HG02943 (cell line): ENCODE measurements at regions not wholly inside any gene's neighbourhood (a gene's known extent, or its start where the extent isn't known, plus 50 kb on each side); places are given as distances from the start of the nearest gene placed in this dataset.

Experiments used
- ATAC-seq: cut with Tn5 transposase; IDR thresholded peaks from one replicate; pipeline ENCODE4 v1.9.1; 2021; ENCODE audit warnings: mild to moderate bottlenecking, low read depth, moderate library complexity; ENCODE audit not compliant: unreplicated experiment

GRCh38 chr2:12318427-12319057, 398.2 kb upstream of the TRIB2 start:
- no peak for ATAC-seq

GRCh38 chr2:12320027-12320734, 396.6 kb upstream of the TRIB2 start:
- no peak for ATAC-seq

GRCh38 chr2:12320991-12321641, 395.6 kb upstream of the TRIB2 start:
- ATAC-seq = no peak

GRCh38 chr2:12321886-12322285, 394.9 kb upstream of the TRIB2 start:
- ATAC-seq = no peak

DNA sequence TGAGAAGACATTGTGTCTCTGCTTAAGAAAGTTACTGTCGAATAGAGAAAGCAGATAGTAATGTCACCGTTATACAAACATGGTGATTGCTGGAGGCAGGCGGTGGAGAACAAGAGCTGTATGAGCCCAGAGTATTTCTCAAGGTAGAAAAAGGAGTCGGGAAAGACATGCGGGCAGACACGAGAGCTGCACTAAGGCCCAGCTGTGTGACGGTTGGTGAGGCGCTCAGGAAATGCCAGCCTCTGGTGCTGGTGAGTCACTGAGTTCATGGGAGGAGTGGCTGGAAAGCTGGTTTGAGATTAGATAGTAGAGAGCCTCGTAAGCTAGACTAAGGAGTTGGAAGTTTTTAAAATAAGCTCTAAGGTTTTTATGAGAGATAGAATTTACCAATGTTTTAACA, 390.9 kb upstream of the TRIB2 start:
- no peak for ATAC-seq

DNA sequence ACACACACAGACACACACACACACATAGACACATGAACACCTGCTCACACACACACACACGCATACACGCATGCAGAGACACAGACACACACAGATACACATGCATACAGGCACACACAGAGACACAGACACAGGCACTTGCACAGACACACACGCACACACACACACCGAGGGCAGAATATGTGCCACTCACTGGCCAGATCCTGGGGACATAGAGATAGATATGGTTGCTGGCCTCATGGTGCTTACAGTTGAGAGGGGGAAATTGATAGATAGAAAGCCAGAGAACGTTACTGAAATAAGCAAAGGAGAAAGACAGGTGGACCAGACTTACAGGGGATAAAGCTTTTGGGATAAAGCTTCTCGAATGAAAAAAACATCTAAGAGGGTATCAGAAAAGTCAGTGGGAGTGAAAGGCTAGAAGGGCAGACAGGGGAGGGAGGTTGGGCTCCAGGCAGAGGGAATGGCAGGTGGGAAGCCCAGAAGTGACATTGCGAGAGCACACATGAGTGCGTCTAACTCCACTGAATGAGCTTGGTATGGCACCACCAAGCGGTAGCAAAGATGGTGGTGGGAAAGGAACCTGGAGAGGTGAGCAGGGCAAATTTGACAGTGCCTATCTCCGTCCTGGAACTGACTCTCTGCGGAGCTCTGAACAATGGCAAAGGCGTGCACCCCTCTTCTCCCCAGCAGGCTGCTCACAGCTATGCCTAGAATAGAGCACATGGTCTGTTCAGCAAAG, 390.1 kb upstream of the TRIB2 start:
- ATAC-seq = no peak

DNA sequence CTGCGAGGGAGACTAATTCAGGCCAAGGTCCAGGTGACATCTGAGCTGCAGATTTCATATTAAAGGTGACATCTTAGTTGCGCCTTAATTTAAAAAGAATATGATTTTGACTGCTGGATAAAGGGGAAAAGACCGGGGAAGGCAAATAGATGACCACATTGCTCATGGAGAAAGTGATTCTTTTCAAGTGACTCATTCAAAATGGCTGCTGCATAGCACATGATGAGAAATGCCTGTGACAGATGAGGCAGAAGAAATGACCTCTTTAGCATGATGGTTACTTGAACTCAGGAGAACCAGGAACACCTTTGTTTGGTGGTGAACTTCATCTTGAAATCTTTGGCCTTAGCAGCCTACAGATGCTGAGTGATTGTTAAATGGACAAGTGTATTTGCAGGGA, 385.8 kb upstream of the TRIB2 start:
- no peak for ATAC-seq

GRCh38 chr2:12331698-12332097, 385.0 kb upstream of the TRIB2 start:
- no peak for ATAC-seq

DNA sequence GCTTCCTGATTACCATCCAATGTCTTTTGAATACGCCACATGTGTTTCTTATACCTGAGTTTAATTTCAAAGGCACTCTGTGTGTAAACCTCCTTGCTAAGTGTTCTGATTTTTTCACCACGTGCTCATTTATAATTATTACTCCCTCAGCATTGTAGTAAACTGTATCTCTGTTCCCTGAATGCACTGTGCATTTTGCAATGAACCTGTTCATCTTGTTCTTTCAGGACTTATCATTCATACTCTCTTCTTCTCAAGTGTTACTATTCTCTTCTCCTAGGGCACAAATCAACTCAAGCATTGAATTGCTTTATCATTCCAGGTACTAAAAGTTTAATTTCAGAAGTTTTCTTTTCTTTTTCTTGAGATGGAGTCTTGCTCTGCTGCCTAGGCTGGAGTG, 383.4 kb upstream of the TRIB2 start:
- ATAC-seq = no peak

- no peak for ATAC-seq
These were observed 382.2 kb upstream of the TRIB2 start for GRCh38 chr2:12334412-12334966.

DNA sequence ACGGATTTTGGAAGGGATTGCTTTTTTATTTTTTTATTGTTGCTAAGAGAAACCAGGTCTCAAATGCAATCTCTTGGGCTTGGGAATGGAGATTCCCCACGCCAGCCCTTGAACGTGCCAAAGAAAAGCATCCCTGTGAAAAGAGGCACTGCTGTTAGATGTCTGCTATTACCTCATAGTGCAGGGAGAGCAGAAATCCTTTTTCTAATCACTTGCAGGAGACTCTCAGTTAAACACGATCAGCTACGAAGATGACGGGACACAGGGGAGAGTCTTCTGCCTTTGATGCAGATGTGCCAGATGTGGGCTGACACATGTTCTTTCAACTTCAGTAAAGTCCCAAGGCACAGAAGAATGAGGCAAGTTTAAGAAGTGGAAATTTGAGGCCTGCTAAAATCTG, 381.6 kb upstream of the TRIB2 start:
- ATAC-seq = no peak

GRCh38 chr2:12335995-12336394, 380.7 kb upstream of the TRIB2 start:
- no peak for ATAC-seq

DNA sequence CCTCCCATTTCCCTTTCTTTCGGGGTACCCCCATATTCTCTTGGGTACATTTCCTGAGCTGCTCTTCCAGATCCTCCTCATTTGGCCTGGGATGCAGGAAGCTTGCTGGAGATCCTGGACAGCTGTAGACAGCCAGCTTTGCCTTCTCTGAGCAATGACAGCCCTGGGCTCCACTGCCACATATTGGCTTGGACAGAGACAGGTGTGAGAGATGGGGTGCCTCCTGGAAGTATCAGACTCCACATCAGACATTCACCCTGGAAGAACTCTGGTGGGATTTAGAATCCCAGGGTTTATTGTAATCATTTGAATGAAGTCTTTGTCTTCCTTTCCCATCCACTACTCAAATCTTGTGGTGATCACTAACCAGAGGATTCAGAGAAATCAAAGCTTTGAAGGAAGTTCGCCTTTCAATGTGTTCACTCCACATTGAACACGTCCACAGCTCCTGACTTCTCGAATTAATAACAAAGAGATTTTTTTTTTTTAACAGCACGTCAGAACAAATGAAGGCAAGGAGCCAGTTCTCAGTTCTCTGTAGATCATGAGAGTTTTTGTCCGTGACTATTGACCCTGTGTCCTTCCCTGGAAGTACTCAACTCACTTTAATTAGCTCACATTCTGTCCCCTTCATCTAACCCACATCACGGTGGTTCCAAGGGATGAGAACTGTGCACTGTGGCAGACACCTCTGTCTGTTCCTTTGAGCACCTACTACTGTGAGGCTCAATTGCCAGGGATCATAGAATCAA, 377.6 kb upstream of the TRIB2 start:
- ATAC-seq = no peak

DNA sequence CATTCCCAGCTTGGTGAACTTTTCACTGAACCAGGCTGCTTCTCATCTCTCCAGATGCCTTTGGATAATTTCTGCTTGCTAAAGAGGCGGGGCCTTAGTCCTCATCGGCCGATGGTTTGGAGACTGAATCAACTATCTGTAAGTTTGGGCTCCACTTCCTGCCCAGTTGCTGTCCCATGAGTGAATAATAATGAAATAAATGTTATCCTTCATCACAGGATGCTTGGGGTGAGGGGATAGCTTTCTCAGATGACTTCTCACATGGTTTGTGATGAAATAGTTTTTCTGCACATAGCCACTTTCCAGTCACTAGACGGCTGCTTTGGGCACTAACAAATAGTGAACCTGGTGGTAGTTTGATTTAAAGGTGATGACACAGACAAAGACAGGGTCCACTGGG, 376.6 kb upstream of the TRIB2 start:
- no peak for ATAC-seq

DNA sequence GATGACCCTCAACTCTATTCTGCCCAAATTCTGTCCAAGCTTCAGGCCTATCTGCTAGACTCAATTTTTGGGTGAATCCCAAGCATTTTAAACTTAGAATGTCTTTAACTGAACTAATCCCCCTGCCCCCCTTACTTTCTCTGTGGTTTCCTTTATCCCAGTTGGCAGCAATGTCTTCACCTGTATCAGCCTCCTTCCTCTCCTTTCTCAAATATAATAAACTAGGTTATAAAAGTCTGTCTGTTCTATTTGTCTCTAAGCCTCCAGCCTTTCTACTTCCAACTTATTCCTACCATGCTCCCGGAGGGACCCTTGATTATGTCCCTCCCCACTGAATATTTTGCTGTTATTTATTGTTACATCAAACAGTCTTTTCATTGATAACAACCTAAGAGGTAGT, 375.5 kb upstream of the TRIB2 start:
- ATAC-seq = no peak

DNA sequence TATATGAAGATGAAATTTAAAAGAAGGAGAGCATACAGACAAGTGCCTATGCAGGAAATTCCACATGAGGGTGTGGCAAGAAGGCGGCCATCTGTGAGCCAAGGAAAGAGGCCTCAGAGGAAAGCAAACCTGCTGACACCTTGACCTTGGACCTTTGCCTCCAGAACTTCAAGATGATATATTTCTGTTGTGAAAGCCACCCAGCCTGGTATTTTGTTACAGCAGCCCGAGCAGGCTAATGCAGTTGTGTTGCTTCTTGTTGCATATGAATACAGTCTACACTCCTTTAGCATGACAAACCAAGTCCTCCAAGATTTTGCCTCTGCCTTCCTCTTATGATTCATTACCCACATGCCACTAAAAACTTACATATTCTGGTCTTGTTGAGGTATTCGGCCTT, 374.8 kb upstream of the TRIB2 start:
- no peak for ATAC-seq

DNA sequence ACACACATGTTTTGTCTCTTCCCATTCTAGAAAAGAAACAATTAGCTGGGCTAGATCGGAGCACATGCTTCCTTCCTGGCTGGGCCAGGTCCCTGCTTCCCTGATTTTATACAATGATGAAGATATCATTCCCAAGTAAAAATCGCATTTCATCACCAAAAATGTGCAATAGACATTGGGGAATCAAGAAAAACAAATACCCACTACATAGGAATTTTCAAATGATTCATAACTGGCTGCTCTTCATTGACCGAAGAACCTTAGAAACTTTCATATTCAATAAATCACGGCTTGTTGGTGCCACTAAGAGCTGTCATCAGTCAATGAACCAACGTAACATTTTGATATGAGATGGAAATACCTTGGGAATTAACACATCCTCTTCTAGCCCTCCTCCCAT, 373.6 kb upstream of the TRIB2 start:
- no peak for ATAC-seq

DNA sequence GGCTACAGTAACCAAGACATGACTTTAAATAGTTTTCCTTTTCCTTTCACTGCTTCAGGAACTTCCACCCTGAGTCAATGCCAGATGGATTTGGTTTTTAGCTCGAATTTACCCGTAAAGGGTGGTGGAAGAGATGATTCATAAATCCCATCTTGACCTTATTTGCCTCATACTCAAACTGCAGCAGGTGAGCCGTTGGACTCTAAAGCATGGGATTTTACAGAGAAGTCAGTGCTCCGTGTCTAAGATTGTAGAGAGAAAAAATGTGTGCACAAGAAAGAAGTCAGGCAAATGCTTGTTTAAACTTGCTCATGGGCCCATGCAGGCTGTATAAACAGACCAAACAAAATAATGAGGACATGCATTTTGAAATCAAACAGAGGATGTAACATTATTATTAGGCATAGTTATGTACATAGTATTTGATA, 369.7 kb upstream of the TRIB2 start:
- ATAC-seq = no peak

DNA sequence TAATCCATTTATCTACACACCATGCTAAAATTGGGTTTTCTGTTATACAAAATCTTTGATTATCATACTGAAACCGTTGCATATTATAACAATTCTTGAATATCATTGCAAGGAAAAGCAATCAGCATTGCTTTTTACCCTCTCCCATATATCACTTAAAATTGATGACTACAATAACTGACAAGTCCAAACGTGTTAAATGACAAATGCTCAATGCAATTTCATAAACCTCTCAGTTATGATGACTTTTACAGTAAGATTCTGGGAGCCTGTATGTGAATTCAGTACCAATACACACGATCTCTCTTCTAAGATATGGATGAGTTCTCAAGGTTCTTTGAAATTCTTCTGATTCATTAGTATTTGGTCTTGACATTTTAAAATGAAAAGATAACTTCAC, 368.5 kb upstream of the TRIB2 start:
- no peak for ATAC-seq

- no peak for ATAC-seq
These were observed 365.9 kb upstream of the TRIB2 start for GRCh38 chr2:12350821-12351220.
